ENCODE measurements at regions not wholly inside any gene's neighbourhood (a gene's known extent, or its start where the extent isn't known, plus 50 kb on each side); places are given as distances from the start of the nearest gene placed in this dataset.

- DNase-seq (ENCODE audit: extremely low read depth in 1 of 11, low read depth in 9 of 11, low spot score in 4 of 11) = no peak
Measured at GRCh38 chr21:43269440-43269839, 100.6 kb downstream of the CRYAA start.

GRCh38 chr21:43268804-43269186, 100.0 kb downstream of the CRYAA start:
- no peak for DNase-seq (ENCODE audit: extremely low read depth in 1 of 11, low read depth in 9 of 11, low spot score in 4 of 11)

GRCh38 chr21:43268086-43268803, 99.4 kb downstream of the CRYAA start:
- DNase-seq (ENCODE audit: extremely low read depth in 1 of 11, low read depth in 9 of 11, low spot score in 4 of 11) = no peak

- DNase-seq (ENCODE audit: extremely low read depth in 1 of 11, low read depth in 9 of 11, low spot score in 4 of 11) = no peak
Measured at GRCh38 chr21:43267391-43268085, 98.7 kb downstream of the CRYAA start.

- no peak for DNase-seq (ENCODE audit: extremely low read depth in 1 of 11, low read depth in 9 of 11, low spot score in 4 of 11)
Measured at GRCh38 chr21:43266534-43266933, 97.7 kb downstream of the CRYAA start.

GRCh38 chr21:43262427-43262826, 93.6 kb downstream of the CRYAA start:
- no peak for DNase-seq (ENCODE audit: extremely low read depth in 1 of 11, low read depth in 9 of 11, low spot score in 4 of 11)

Data from renal cortex interstitium (tissue), 11 donors.